HEK293 (cell line): ENCODE measurements at regions not wholly inside any gene's neighbourhood (a gene's known extent, or its start where the extent isn't known, plus 50 kb on each side); places are given as distances from the start of the nearest gene placed in this dataset.

Experiments
- CTCF ChIA-PET: fragments of 350-600 bp; formaldehyde crosslinking; extraction: SDS; loops from one replicate; lab custom pipeline; 2021; ENCODE audit warnings: antibody characterized with exemption; lab: Yijun Ruan, JAX
- POLR2A ChIA-PET: fragments of 300-600 bp; formaldehyde crosslinking; extraction: SDS; loops from one replicate; lab custom pipeline; 2020; ENCODE audit warnings: antibody characterized with exemption, inconsistent platforms; lab: Yijun Ruan, JAX
- H3K27ac ChIP-seq: fragments of 200-500 bp; sonication (Bioruptor generic); 2 replicates; pipeline ENCODE4 v1.5.1; 2014; ENCODE audit warnings: low read depth, low read length, control low read depth, inconsistent platforms; ENCODE audit errors: extremely low read depth
- H3K36me3 ChIP-seq, 2 experiments: fragments of 200-500 bp in 1 of 2; sonication (Bioruptor generic) in 1 of 2; 1 replicate in 1 of 2; 2 replicates in 1 of 2; pipeline ENCODE4 v1.5.1; 2014 to 2017; ENCODE audit warnings: inconsistent platforms in 2 of 2, low read length in 2 of 2; ENCODE audit not compliant: control insufficient read depth in 2 of 2, insufficient read depth in 1 of 2
- H3K4me1 ChIP-seq: fragments of 200-500 bp; sonication (Bioruptor generic); 2 replicates; pipeline ENCODE4 v1.5.1; 2014; ENCODE audit warnings: mild to moderate bottlenecking, low read length, inconsistent platforms; ENCODE audit not compliant: control insufficient read depth, insufficient read depth
- H3K4me3 ChIP-seq: 2 replicates; pipeline ENCODE4 v1.5.1; 2011; ENCODE audit warnings: low read depth, mild to moderate bottlenecking, control low read depth, low read length, moderate library complexity
- H3K9me3 ChIP-seq: fragments of 200-500 bp; sonication (Bioruptor generic); 2 replicates; pipeline ENCODE4 v1.5.1; 2014; ENCODE audit warnings: low read depth, low read length, inconsistent platforms; ENCODE audit not compliant: control insufficient read depth, insufficient read depth
- CTCF ChIP-seq: fragments of 450-650 bp; formaldehyde crosslinking; IDR thresholded peaks from 2 replicates; pipeline ENCODE4 v1.5.1; 2016; ENCODE audit warnings: missing biosample characterization, missing genetic modification characterization
- HOXC10 ChIP-seq: sonication (generic); formaldehyde crosslinking; IDR thresholded peaks from 2 replicates; pipeline ENCODE4 v1.8.1; 2023; ENCODE audit warnings: mild to moderate bottlenecking, missing genetic modification reagents
- KLF10 ChIP-seq: fragments of 450-650 bp; IDR thresholded peaks from 2 replicates; pipeline ENCODE4 v1.5.1; 2018; ENCODE audit warnings: missing biosample characterization, mild to moderate bottlenecking, missing genetic modification characterization
- PBX3 ChIP-seq: sonication (generic); formaldehyde crosslinking; IDR thresholded peaks from 2 replicates; pipeline ENCODE4 v1.8.1; 2022; ENCODE audit warnings: mild to moderate bottlenecking, moderate library complexity, missing genetic modification reagents
- SP2 ChIP-seq: fragments of 450-650 bp; formaldehyde crosslinking; IDR thresholded peaks from 2 replicates; pipeline ENCODE4 v1.5.1; 2016; ENCODE audit warnings: missing biosample characterization, missing genetic modification characterization
- WT1 ChIP-seq: fragments of 450-650 bp; formaldehyde crosslinking; IDR thresholded peaks from 2 replicates; pipeline ENCODE4 v1.5.1; 2016; ENCODE audit warnings: missing biosample characterization, missing genetic modification characterization
- ZBTB8A ChIP-seq: fragments of 450-650 bp; formaldehyde crosslinking; IDR thresholded peaks from 2 replicates; pipeline ENCODE4 v1.5.1; 2016; ENCODE audit warnings: missing biosample characterization, missing genetic modification characterization
- ZNF155 ChIP-seq: fragments of 450-650 bp; formaldehyde crosslinking; IDR thresholded peaks from 2 replicates; pipeline ENCODE4 v1.5.1; 2016; ENCODE audit warnings: missing biosample characterization, missing genetic modification characterization
- ZNF23 ChIP-seq: fragments of 450-650 bp; formaldehyde crosslinking; IDR thresholded peaks from 2 replicates; pipeline ENCODE4 v1.5.1; 2016; ENCODE audit warnings: missing biosample characterization, missing genetic modification characterization, borderline replicate concordance
- ZNF26 ChIP-seq: fragments of 450-650 bp; formaldehyde crosslinking; IDR thresholded peaks from 2 replicates; pipeline ENCODE4 v1.5.1; 2016; ENCODE audit warnings: missing biosample characterization, missing genetic modification characterization
- ZNF324 ChIP-seq: fragments of 450-650 bp; formaldehyde crosslinking; IDR thresholded peaks from 2 replicates; pipeline ENCODE4 v1.5.1; 2016; ENCODE audit warnings: missing biosample characterization, missing genetic modification characterization
- ZNF335 ChIP-seq: fragments of 450-650 bp; formaldehyde crosslinking; conservative IDR thresholded peaks from 2 replicates; pipeline ENCODE4 v1.5.1; 2016; ENCODE audit warnings: missing biosample characterization, missing genetic modification characterization
- ZNF341 ChIP-seq: fragments of 450-650 bp; formaldehyde crosslinking; IDR thresholded peaks from 2 replicates; pipeline ENCODE4; 2016; ENCODE audit warnings: low read depth, missing biosample characterization, missing genetic modification characterization
- ZNF350 ChIP-seq: fragments of 450-650 bp; formaldehyde crosslinking; IDR thresholded peaks from 2 replicates; pipeline ENCODE4 v1.5.0; 2017; ENCODE audit warnings: missing biosample characterization, mild to moderate bottlenecking, missing genetic modification characterization
- ZNF549 ChIP-seq: fragments of 450-650 bp; IDR thresholded peaks from 2 replicates; pipeline ENCODE4 v1.5.1; 2018; ENCODE audit warnings: missing biosample characterization, missing genetic modification characterization, mild to moderate bottlenecking, inconsistent platforms, moderate library complexity
- ZNF571 ChIP-seq: fragments of 450-650 bp; formaldehyde crosslinking; IDR thresholded peaks from 2 replicates; pipeline ENCODE4 v1.5.0; 2017; ENCODE audit warnings: missing biosample characterization, missing genetic modification characterization
- ZNF580 ChIP-seq: fragments of 450-650 bp; formaldehyde crosslinking; IDR thresholded peaks from 2 replicates; pipeline ENCODE4 v1.5.1; 2016; ENCODE audit warnings: missing biosample characterization, missing genetic modification characterization
- ZNF621 ChIP-seq: fragments of 450-650 bp; formaldehyde crosslinking; IDR thresholded peaks from 2 replicates; pipeline ENCODE4 v1.5.1; 2017; ENCODE audit warnings: missing biosample characterization, missing genetic modification characterization
- ZNF658 ChIP-seq: fragments of 450-650 bp; formaldehyde crosslinking; IDR thresholded peaks from 2 replicates; pipeline ENCODE4; 2016; ENCODE audit warnings: missing biosample characterization, missing genetic modification characterization
- ZNF670 ChIP-seq: fragments of 450-650 bp; formaldehyde crosslinking; IDR thresholded peaks from 2 replicates; pipeline ENCODE4 v1.5.1; 2016; ENCODE audit warnings: missing biosample characterization, missing genetic modification characterization, low read depth
- ZNF701 ChIP-seq: fragments of 450-650 bp; formaldehyde crosslinking; IDR thresholded peaks from 2 replicates; pipeline ENCODE4 v1.5.1; 2016; ENCODE audit warnings: missing biosample characterization, missing genetic modification characterization
- ZNF785 ChIP-seq: fragments of 450-650 bp; formaldehyde crosslinking; IDR thresholded peaks from 2 replicates; pipeline ENCODE4 v1.5.1; 2016; ENCODE audit warnings: missing biosample characterization, missing genetic modification characterization
- TF ChIP-seq, protein P1 (sequence below): fragments of 450-650 bp; formaldehyde crosslinking; IDR thresholded peaks from 2 replicates; pipeline ENCODE4 v1.5.1; 2016; ENCODE audit warnings: missing biosample characterization, missing genetic modification characterization
- TF ChIP-seq, protein P2 (sequence below): fragments of 450-650 bp; formaldehyde crosslinking; IDR thresholded peaks from 2 replicates; pipeline ENCODE4 v1.5.1; 2017; ENCODE audit warnings: missing biosample characterization, missing genetic modification characterization
- TF ChIP-seq, protein P3 (sequence below): fragments of 450-650 bp; formaldehyde crosslinking; IDR thresholded peaks from 2 replicates; pipeline ENCODE4 v1.5.1; 2016; ENCODE audit warnings: missing biosample characterization, missing genetic modification characterization

DNA sequence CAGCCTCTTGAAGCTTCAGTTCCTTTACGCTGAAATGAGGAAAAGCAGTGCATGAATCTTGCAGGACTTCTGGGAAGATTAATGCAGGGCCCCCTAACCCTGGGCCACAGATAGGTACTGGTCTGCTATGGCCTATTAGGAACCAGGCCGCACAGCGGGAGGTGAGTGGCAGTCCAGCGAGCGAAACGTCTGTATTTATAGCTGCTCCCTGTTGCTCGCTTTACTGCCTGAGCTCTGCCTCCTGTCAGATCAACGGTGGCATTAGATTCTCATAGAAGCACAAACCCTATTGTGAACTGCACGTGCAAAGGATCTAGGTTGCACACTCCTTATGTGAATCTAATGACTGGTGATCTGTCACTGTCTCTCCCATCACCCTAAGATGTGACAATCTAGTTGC is 130.2 kb downstream of the CHRM3 start:
- CTCF ChIA-PET = no interaction called here
- POLR2A ChIA-PET = no interaction called here
- TF ChIP-seq ZNF571 (tag by site-specific recombination) (no peak), WT1 (tag by site-specific recombination) (no peak), ZNF341 (tag by site-specific recombination) (no peak), ZNF701 (no peak), ZNF335 (tag by site-specific recombination) (no peak), ZNF670 (tag by site-specific recombination) (no peak), ZNF350 (tag by site-specific recombination) (no peak), ZNF26 (tag by site-specific recombination) (no peak), HOXC10 (CRISPR knock-in tag) (no peak), ZNF621 (tag by site-specific recombination) (no peak), CTCF (tag by site-specific recombination) (no peak), ZNF155 (tag by site-specific recombination) (no peak), ZNF658 (tag by site-specific recombination) (no peak)
- TF ChIP-seq, protein P1, sequence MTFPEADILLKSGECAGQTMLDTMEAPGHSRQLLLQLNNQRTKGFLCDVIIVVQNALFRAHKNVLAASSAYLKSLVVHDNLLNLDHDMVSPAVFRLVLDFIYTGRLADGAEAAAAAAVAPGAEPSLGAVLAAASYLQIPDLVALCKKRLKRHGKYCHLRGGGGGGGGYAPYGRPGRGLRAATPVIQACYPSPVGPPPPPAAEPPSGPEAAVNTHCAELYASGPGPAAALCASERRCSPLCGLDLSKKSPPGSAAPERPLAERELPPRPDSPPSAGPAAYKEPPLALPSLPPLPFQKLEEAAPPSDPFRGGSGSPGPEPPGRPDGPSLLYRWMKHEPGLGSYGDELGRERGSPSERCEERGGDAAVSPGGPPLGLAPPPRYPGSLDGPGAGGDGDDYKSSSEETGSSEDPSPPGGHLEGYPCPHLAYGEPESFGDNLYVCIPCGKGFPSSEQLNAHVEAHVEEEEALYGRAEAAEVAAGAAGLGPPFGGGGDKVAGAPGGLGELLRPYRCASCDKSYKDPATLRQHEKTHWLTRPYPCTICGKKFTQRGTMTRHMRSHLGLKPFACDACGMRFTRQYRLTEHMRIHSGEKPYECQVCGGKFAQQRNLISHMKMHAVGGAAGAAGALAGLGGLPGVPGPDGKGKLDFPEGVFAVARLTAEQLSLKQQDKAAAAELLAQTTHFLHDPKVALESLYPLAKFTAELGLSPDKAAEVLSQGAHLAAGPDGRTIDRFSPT = no peak
- TF ChIP-seq, protein P2, sequence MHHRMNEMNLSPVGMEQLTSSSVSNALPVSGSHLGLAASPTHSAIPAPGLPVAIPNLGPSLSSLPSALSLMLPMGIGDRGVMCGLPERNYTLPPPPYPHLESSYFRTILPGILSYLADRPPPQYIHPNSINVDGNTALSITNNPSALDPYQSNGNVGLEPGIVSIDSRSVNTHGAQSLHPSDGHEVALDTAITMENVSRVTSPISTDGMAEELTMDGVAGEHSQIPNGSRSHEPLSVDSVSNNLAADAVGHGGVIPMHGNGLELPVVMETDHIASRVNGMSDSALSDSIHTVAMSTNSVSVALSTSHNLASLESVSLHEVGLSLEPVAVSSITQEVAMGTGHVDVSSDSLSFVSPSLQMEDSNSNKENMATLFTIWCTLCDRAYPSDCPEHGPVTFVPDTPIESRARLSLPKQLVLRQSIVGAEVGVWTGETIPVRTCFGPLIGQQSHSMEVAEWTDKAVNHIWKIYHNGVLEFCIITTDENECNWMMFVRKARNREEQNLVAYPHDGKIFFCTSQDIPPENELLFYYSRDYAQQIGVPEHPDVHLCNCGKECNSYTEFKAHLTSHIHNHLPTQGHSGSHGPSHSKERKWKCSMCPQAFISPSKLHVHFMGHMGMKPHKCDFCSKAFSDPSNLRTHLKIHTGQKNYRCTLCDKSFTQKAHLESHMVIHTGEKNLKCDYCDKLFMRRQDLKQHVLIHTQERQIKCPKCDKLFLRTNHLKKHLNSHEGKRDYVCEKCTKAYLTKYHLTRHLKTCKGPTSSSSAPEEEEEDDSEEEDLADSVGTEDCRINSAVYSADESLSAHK = no peak
- TF ChIP-seq, all 188 proteins: peak for 0

GRCh38 chr1:239526391-239526790 is 140.0 kb downstream of the CHRM3 start:
- no peaks in the 10 kb centered on the region for H3K9me3 ChIP-seq
- H3K4me1 ChIP-seq = no peaks in the 10 kb centered on the region
- TF ChIP-seq KLF10 (tag by site-specific recombination) (no peak), ZNF549 (tag by site-specific recombination) (no peak), ZNF785 (no peak), ZBTB8A (no peak), ZNF580 (tag by site-specific recombination) (no peak), ZNF23 (tag by site-specific recombination) (no peak), SP2 (tag by site-specific recombination) (no peak), PBX3 (CRISPR knock-in tag) (no peak), ZNF324 (no peak), ZNF701 (no peak)
- TF ChIP-seq, protein P3, sequence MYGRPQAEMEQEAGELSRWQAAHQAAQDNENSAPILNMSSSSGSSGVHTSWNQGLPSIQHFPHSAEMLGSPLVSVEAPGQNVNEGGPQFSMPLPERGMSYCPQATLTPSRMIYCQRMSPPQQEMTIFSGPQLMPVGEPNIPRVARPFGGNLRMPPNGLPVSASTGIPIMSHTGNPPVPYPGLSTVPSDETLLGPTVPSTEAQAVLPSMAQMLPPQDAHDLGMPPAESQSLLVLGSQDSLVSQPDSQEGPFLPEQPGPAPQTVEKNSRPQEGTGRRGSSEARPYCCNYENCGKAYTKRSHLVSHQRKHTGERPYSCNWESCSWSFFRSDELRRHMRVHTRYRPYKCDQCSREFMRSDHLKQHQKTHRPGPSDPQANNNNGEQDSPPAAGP = no peak
- no peak overlapping the region for H3K27ac ChIP-seq
- CTCF ChIA-PET = interaction anchor here (0.6 kb wide), 1 partner anchor 1274 kb away, joined by 4 read pairs; no protein-coding TSS in a partner anchor
- no peak overlapping the region for H3K4me3 ChIP-seq
- H3K36me3 ChIP-seq = no peaks in the 10 kb centered on the region
- POLR2A ChIA-PET = no interaction called here

More for the DNA sequence above, 130.2 kb downstream of the CHRM3 start:
- Histone ChIP-seq H3K9me3 (no peaks in the 10 kb centered on the region), H3K36me3 (no peaks in the 10 kb centered on the region), H3K27ac (no peak overlapping the region), H3K4me1 (no peaks in the 10 kb centered on the region), H3K4me3 (no peak overlapping the region)
